Body of pancreas (tissue), 4 donors: ENCODE measurements at regions not wholly inside any gene's neighbourhood (a gene's known extent, or its start where the extent isn't known, plus 50 kb on each side); places are given as distances from the start of the nearest gene placed in this dataset.

Source experiments
- CTCF ChIP-seq, 7 experiments: fragments of 450-650 bp in 4 of 7; fragments of 200-600 bp in 3 of 7; sonication (generic) in 3 of 7; IDR thresholded peaks; one replicate each; pipeline ENCODE4 v1.5.1; 2016 to 2019; ENCODE audit warnings: antibody characterized with exemption in 7 of 7
- POLR2A ChIP-seq, 3 donors: fragments of 450-650 bp; IDR thresholded peaks; one replicate each; pipeline ENCODE4 v1.6.1; 2016; ENCODE audit warnings: antibody characterized with exemption in 3 of 3, mild to moderate bottlenecking in 2 of 3

DNA sequence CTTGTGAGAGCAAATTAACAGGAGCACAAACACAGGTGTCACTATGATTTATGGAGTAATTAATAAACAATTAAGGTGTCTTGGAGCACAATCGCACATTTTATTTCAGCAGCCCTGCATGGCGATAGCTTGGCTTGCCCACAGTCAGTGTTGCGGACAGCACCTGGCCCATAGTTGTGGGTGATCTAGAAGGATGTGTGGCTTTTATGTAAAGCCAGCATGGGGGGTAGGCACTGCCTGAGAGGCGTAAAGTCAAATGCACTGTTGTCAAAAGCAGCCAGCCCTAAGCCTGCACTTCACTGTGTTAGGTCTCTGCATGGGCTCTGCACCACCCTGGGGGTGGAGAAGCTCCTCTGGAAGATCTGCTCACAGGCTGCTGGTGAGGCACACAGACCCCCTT lies 177.4 kb upstream of the PPP2R3A start:
- no peak for TF ChIP-seq CTCF (IDR thresholded peaks at IDR 0.05)
- no peak for TF ChIP-seq POLR2A (IDR thresholded peaks at IDR 0.05)
